Vagina (tissue), 2 donors: ENCODE measurements at regions not wholly inside any gene's neighbourhood (a gene's known extent, or its start where the extent isn't known, plus 50 kb on each side); places are given as distances from the start of the nearest gene placed in this dataset.

Source experiments
- DNase-seq, 2 donors: peaks; one replicate each; pipeline ENCODE4 v3.0.0-alpha.2; 2017; ENCODE audit errors: extremely low spot score in 2 of 2
- H3K27ac ChIP-seq: fragments of 200-600 bp; sonication (generic); one replicate; pipeline ENCODE4 v1.5.1; 2019
- H3K27me3 ChIP-seq: fragments of 200-600 bp; sonication (generic); one replicate; pipeline ENCODE4 v1.5.1; 2019
- H3K36me3 ChIP-seq, 2 donors: fragments of 200-600 bp; sonication (generic); one replicate each; pipeline ENCODE4 v1.5.1; 2017 to 2019
- H3K4me1 ChIP-seq: fragments of 200-600 bp; sonication (generic); one replicate; pipeline ENCODE4 v1.5.1; 2019
- H3K4me3 ChIP-seq, 2 donors: fragments of 200-600 bp; sonication (generic); 1 replicate in 1 of 2; 2 replicates in 1 of 2; pipeline ENCODE4 v1.5.1; 2016 to 2019
- H3K9me3 ChIP-seq: fragments of 200-600 bp; sonication (generic); one replicate; pipeline ENCODE4 v1.5.1; 2019
- POLR2A ChIP-seq, 2 donors: fragments of 450-650 bp; IDR thresholded peaks; one replicate each; pipeline ENCODE4 v1.6.1; 2017; ENCODE audit warnings: antibody characterized with exemption in 2 of 2, mild to moderate bottlenecking in 2 of 2, moderate library complexity in 2 of 2
- POLR2AphosphoS5 ChIP-seq, 2 donors: sonication (generic); formaldehyde crosslinking; IDR thresholded peaks; one replicate each; pipeline ENCODE4 v1.9.0; 2017; ENCODE audit warnings: antibody characterized with exemption in 2 of 2, mild to moderate bottlenecking in 2 of 2, low read depth in 1 of 2; ENCODE audit not compliant: insufficient read depth in 1 of 2
- intact Hi-C: fragments of 100-400 bp; cut with DNase I; formaldehyde crosslinking; loops from one replicate; pipeline ENCODE4 v1.15.1; 2023
- TF ChIP-seq, protein P1 (sequence below), 3 experiments: fragments of 450-650 bp in 2 of 3; fragments of 200-600 bp in 1 of 3; sonication (generic) in 1 of 3; IDR thresholded peaks; one replicate each; pipeline ENCODE4 v1.5.1; 2017 to 2019; ENCODE audit warnings: antibody characterized with exemption in 3 of 3, mild to moderate bottlenecking in 2 of 3, moderate library complexity in 2 of 3

- H3K4me1 ChIP-seq = no peaks in the 10 kb centered on the region
- TF ChIP-seq, protein P1, sequence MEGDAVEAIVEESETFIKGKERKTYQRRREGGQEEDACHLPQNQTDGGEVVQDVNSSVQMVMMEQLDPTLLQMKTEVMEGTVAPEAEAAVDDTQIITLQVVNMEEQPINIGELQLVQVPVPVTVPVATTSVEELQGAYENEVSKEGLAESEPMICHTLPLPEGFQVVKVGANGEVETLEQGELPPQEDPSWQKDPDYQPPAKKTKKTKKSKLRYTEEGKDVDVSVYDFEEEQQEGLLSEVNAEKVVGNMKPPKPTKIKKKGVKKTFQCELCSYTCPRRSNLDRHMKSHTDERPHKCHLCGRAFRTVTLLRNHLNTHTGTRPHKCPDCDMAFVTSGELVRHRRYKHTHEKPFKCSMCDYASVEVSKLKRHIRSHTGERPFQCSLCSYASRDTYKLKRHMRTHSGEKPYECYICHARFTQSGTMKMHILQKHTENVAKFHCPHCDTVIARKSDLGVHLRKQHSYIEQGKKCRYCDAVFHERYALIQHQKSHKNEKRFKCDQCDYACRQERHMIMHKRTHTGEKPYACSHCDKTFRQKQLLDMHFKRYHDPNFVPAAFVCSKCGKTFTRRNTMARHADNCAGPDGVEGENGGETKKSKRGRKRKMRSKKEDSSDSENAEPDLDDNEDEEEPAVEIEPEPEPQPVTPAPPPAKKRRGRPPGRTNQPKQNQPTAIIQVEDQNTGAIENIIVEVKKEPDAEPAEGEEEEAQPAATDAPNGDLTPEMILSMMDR (IDR thresholded peaks at IDR 0.05) = no peak
- TF ChIP-seq POLR2A (IDR thresholded peaks at IDR 0.05) = no peak
- intact Hi-C loops = no loop called here
- H3K4me3 ChIP-seq = no peak overlapping the region
- no peak for DNase-seq
- H3K36me3 ChIP-seq = no peaks in the 10 kb centered on the region
- H3K27ac ChIP-seq = peak overlapping the region; percentile 60
- no peaks in the 10 kb centered on the region for H3K27me3 ChIP-seq
- no peaks in the 10 kb centered on the region for H3K9me3 ChIP-seq
Observed at GRCh38 chr2:61688369-61689334, 150.5 kb upstream of the XPO1 start.

DNA sequence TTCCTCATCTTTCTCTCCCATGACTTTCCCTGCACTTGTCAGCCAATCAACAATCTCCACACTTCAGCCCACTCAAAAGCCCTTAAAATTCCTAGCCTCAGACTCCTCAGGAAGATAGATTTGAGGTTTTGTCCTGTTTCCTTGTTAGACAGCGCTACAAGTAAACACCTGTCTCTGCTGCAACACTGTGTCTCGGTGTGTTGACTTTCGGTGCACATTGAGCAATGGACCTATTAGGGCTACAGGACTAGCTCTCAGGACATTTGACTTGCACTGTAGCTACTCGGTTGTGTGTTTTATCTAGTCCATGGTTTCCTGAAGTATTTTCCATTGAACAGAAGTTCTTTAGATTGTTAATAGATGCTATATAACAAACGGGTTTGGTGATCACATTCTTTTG lies 140.9 kb upstream of the XPO1 start:
- no peaks in the 10 kb centered on the region for H3K9me3 ChIP-seq
- H3K4me1 ChIP-seq = no peaks in the 10 kb centered on the region
- H3K27me3 ChIP-seq = no peaks in the 10 kb centered on the region
- H3K4me3 ChIP-seq = no peak overlapping the region
- H3K27ac ChIP-seq = no peak overlapping the region
- intact Hi-C loops = no loop called here
- H3K36me3 ChIP-seq = no peaks in the 10 kb centered on the region
- DNase-seq = no peak
- TF ChIP-seq POLR2A (IDR thresholded peaks at IDR 0.05) (no peak), POLR2AphosphoS5 (IDR thresholded peaks at IDR 0.05; ENCODE audit: insufficient read depth in 1 of 2, low read depth in 1 of 2) (no peak)
- TF ChIP-seq, protein P1 (IDR thresholded peaks at IDR 0.05) = no peak

GRCh38 chr2:61677942-61678341 lies 139.8 kb upstream of the XPO1 start:
- TF ChIP-seq POLR2AphosphoS5 (IDR thresholded peaks at IDR 0.05; ENCODE audit: insufficient read depth in 1 of 2, low read depth in 1 of 2) (no peak), POLR2A (IDR thresholded peaks at IDR 0.05) (no peak)
- TF ChIP-seq, protein P1 (IDR thresholded peaks at IDR 0.05) = no peak
- DNase-seq = no peak
- H3K9me3 ChIP-seq = no peaks in the 10 kb centered on the region
- H3K36me3 ChIP-seq = no peaks in the 10 kb centered on the region
- intact Hi-C loops = no loop called here
- no peak overlapping the region for H3K4me3 ChIP-seq
- H3K27me3 ChIP-seq = no peaks in the 10 kb centered on the region
- H3K4me1 ChIP-seq = no peaks in the 10 kb centered on the region
- no peak overlapping the region for H3K27ac ChIP-seq

GRCh38 chr2:61677306-61677705 lies 139.2 kb upstream of the XPO1 start:
- H3K4me3 ChIP-seq = no peak overlapping the region
- H3K27ac ChIP-seq = no peak overlapping the region
- no peak for DNase-seq
- intact Hi-C loops = no loop called here
- H3K4me1 ChIP-seq = peaks cover 1% of the 10 kb centered on the region
- H3K36me3 ChIP-seq = no peaks in the 10 kb centered on the region
- no peaks in the 10 kb centered on the region for H3K9me3 ChIP-seq
- TF ChIP-seq, protein P1 (IDR thresholded peaks at IDR 0.05) = no peak
- TF ChIP-seq POLR2AphosphoS5 (IDR thresholded peaks at IDR 0.05; ENCODE audit: insufficient read depth in 1 of 2, low read depth in 1 of 2) (no peak), POLR2A (IDR thresholded peaks at IDR 0.05) (no peak)
- no peaks in the 10 kb centered on the region for H3K27me3 ChIP-seq

DNA sequence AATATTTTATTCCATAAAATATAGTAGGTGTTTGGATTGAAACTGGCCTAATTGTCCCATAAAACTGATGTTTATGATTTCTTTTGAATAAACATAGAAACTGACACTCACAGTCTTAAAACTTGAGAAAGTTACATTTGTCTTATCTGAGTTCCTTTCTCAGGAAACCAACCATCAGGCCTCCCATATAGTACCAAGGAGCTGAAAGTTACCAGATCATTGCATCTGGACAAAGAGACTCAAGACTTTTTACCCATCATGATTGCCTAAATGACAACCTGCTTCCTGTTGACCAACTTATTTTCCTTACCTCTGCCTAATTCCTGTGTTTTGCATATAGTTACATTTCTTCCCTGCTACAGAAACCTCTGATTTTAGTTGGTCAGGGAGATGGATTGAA lies 137.0 kb upstream of the XPO1 start:
- intact Hi-C loops = no loop called here
- Histone ChIP-seq H3K27me3 (no peaks in the 10 kb centered on the region), H3K4me1 (peaks cover 11% of the 10 kb centered on the region), H3K4me3 (no peak overlapping the region), H3K27ac (no peak overlapping the region), H3K9me3 (no peaks in the 10 kb centered on the region), H3K36me3 (no peaks in the 10 kb centered on the region)
- no peak for DNase-seq
- TF ChIP-seq POLR2AphosphoS5 (IDR thresholded peaks at IDR 0.05; ENCODE audit: insufficient read depth in 1 of 2, low read depth in 1 of 2) (no peak), POLR2A (IDR thresholded peaks at IDR 0.05) (no peak)
- TF ChIP-seq, protein P1 (IDR thresholded peaks at IDR 0.05) = no peak
